Amygdala (tissue), 56 donors: ENCODE measurements at regions not wholly inside any gene's neighbourhood (a gene's known extent, or its start where the extent isn't known, plus 50 kb on each side); places are given as distances from the start of the nearest gene placed in this dataset.
"Not testable (repeated sequence)": the region's sequence is repeated elsewhere in the genome, so short reads cannot be mapped to it uniquely, and the experiment has no call there.

Experiments
- DNase-seq, 56 donors: peaks; one replicate each; lab custom pipeline; 2025; lab: John Stamatoyannopoulos, UW

DNA sequence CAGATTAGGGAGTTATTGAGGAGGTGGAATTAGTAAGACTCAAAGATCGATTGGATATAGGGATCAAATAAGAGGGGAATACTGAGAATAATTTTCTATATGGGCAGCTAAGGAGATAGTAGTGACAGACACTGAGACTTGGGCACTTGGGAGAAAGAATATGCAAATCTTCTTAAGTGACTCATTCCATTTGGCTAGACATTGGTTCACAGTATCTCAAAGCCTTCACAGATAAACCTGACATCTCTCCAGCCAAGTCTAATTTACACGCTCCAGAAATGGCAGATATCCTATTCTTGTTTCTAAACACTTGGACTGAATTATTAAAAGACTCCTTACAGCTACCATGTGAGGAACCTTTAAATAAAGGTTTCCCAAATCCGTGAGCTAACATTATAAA lies 104.6 kb upstream of the ADAMTS9 start:
- no peak for DNase-seq

- DNase-seq = no peak
Measured at GRCh38 chr3:64789111-64789510, 101.3 kb upstream of the ADAMTS9 start.

GRCh38 chr3:64783200-64783599 lies 95.4 kb upstream of the ADAMTS9 start:
- DNase-seq = no peak

- DNase-seq = not testable (repeated sequence)
Measured at GRCh38 chr3:64780923-64781322, 93.1 kb upstream of the ADAMTS9 start.

- no peak for DNase-seq
Measured at GRCh38 chr3:64773137-64773536, 85.3 kb upstream of the ADAMTS9 start.

DNA sequence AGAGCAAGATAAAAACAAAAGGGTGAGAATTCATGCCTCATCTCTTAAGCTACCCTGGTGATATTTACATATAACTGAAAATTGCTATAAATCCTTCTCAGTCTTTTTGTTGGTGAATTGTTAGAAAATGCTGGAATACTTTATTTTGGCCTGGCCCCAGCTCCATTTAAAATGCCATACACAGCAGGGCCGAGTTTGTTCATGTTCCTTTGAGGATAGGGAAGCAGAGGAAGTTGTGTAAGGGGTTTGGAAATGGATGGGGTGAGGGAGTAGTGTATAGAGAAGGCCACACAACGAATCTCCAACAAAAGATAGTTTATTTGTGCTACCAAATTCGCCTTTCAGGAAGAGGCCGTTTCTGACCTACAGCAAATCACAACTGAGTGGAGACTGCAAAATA lies 78.6 kb upstream of the ADAMTS9 start:
- DNase-seq = peak in 2 of 56 donors; percentile 0 to 5

- DNase-seq = peak in 2 of 56 donors; percentile 1 to 2
Measured at GRCh38 chr3:64765947-64766346, 78.1 kb upstream of the ADAMTS9 start.

GRCh38 chr3:64764386-64764929 lies 76.7 kb upstream of the ADAMTS9 start:
- no peak for DNase-seq

GRCh38 chr3:64763980-64764379 lies 76.2 kb upstream of the ADAMTS9 start:
- no peak for DNase-seq

GRCh38 chr3:64761729-64762128 lies 73.9 kb upstream of the ADAMTS9 start:
- no peak for DNase-seq

DNA sequence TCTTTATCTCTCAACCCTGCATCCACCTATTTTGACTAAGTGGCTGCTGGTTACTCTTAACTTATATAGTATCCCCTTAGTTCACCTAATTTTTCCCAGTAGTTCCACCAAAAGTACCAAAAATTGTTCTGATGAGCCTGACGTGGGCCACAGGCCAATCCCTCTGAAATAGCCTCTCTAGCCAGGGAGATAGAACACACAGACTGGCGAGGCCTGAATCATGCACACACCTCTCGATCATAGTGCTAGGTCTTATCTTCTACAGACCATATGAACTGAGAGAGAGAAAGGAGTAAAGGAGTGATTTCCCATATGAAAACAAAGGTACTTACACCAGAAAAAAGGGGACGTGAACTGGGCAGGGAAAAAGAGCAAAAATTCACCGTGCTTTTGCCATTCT lies 72.5 kb upstream of the ADAMTS9 start:
- no peak for DNase-seq

DNA sequence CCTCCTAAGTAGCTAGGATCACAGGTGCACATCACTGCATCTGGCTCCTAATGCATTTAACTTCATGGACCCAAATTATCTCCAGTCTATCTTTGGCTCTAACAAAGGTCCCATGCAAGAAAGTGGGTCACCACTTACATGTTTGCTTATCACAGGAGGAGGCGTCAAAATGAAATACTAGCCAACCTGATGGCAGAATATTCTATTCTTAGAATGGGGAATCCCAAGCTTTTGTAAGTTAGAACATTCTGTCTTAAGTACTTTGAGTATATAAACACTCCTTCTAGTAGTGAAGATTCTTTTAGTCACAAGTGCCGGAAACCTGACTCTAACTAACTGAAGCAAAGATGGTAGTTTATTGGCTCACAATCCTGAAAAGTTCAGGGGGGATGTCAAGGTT lies 72.0 kb upstream of the ADAMTS9 start:
- DNase-seq = no peak

GRCh38 chr3:64756398-64756986 lies 68.7 kb upstream of the ADAMTS9 start:
- no peak for DNase-seq

- no peak for DNase-seq
Measured at GRCh38 chr3:64748244-64748904, 60.6 kb upstream of the ADAMTS9 start.

DNA sequence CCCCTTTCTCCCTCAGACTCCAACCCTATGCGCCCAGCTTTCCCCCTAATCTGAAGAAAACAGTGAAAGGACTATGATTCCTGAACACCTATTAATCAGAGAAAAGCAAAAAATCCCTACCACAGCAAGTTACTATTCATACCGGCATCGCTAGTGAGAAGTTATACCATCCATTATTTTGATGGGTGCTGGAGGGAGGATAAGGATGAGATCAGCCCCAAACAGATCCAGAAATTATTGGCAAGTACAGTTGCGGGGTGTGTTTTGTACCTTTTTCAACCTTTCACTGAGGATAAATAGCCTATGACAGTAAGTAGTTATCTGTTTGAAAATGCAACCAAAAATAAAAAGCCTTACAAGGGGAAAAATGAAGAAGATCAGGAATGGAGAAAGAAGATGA lies 59.9 kb upstream of the ADAMTS9 start:
- DNase-seq = no peak

- no peak for DNase-seq
Measured at GRCh38 chr3:64743887-64744243, 56.1 kb upstream of the ADAMTS9 start.

DNA sequence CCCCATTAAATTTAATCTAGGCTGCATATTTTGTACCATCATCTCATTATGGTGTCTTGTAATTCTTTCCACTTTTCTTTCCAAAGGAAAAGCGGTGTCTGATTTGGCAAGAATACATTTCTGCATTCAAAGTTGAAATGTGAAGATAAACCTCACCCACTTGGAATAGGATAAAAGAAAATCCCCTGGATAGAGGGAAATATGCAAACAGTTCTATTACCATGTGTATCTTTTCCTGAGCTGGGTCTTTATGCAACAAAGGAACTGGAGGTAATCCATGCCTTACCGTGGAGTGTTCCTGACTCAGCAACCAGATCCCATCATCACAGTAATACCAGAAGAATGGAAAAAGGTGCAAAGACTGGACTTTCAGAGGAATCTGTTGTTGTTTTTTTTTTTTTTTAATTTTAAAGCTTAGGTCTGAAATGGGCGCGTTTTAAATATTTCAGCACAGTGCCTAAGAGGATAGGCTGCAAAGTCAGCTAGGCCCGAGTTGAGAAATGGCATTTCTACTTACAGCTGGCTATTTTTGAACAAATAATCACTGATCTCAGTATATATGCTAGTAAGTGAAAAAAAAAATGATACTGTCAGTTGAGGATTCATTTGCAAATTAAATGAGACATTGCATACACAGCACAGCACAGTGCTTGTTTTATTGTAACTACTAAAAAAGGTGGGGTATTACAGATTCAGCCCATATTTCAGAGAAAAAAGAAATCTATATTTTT lies 55.5 kb upstream of the ADAMTS9 start:
- DNase-seq = no peak

DNA sequence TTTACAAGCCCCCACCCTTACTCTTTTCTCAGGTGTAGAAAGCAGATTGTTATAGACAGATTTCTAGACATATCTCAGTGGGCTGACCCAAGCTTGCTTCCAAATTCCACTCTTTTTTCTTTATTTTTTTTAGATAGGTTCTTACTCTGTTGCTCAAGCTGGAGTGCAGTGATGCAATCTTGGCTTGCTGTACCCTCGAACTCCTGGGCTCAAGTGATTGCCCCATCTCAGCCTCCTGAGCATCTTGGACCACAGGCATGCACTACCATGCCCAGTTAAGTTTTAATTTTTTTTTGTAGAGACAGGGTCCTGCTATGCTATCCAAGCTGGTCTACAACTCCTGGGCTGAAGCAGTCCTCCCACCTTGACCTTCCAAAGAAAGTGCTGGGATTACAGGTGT lies 53.5 kb upstream of the ADAMTS9 start:
- DNase-seq = no peak

DNA sequence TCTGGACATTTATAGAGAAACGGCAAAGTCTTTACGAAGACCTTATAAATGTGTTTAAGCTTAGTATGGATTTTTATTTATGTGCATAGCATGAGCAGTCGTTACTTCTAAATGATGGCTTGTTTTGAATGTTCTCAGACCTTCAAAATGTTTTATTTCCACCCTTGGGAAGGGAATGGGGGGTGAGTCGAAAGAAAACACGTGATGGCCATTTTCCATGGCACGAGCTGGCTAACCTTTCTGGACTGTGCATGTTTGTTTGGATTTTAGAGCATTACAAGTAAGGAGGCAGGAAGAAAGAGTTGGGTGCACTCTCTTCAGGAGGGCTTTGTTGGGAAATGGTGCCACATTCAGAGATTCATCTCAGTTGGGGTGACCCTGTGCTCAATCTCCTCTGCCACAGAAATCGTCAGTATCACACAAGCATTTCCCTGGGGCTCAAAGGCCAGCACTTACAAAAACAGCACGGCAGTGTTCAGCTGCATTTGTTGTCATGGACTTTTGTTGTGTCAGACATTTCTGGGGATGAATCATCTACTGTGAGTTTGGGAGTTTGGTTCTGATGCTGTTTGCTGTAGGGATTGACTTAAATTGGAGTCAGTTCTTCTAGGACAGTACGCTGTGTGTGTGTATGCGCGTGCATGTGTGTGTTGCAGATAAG lies 52.3 kb upstream of the ADAMTS9 start:
- no peak for DNase-seq
